NCI-H2196 (cell line): ENCODE measurements at regions not wholly inside any gene's neighbourhood (a gene's known extent, or its start where the extent isn't known, plus 50 kb on each side); places are given as distances from the start of the nearest gene placed in this dataset.
"Not testable (repeated sequence)": the region's sequence is repeated elsewhere in the genome, so short reads cannot be mapped to it uniquely, and the experiment has no call there.

Source experiments
- DNase-seq: peaks from one replicate; lab custom pipeline; 2025; ENCODE audit not compliant: unreplicated experiment; lab: John Stamatoyannopoulos, UW

DNA sequence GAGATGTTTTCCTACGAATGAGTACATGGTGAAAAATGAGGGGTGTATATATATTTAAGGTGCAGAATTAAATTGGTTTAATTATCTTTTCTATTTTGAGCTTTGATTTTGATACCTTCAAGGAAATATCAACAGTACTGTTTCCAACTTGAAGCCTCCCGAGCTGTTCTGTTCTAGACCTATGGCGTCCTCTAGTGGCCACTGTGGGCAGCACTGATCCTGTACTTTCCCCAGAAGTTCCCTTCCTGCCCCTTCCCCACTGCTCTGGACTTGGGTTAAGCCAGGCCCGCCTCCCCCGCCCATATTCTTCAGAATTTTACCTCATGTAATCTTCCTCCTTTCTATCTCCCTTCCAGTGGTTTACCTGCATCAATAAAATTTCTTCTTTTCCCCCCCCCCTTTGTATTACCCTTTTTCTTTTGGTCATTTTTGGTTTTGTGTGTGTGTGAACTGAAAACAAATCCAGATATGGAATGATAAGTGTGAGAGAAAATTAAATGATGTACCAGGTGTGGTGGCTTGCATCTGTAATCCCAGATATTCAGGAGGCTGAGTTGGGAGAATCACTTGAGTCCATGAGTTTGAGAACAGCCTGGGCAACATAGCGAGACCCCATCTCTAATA lies 1643.5 kb downstream of the TP53TG3F start:
- DNase-seq = no peak

DNA sequence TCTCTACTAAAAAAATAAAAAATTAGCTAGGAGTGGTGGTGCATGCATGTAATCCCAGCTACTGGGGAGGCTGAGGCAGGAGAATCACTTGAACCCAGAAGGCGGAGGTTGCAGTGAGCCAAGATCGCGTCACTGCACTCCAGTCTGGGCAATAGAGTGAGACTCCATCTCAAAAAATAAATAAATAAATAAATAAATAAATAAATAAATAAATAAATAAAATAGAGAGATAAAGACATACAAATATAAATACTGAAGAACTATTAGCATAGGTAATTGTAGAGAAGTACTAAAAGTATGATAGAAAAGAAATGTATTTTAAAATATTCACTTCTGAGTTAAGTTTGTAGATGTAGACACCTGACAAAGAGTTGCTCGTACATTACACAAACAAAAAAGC lies 1652.4 kb downstream of the TP53TG3F start:
- DNase-seq = not testable (repeated sequence)

- no peak for DNase-seq
These were observed 1672.0 kb downstream of the TP53TG3F start for GRCh38 chr16:35131429-35131828.

DNA sequence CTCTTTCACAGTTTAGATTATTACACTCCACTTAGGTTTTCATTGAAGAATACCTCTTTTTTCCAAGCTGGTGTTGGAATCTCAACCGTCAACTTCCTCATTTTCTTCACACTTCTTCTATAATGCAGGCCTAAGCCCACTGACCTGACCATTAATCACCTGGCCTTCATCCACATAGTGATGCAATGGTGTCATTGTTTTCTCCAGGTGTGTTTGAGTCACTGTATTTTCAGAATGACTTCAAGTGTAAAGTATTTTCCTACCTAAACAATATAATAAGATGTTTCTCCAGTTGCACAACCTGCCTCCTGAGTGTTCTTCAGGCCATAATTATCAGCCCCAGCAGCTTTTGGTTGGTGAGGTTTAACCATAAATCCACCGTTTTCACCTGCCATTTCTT lies 1675.1 kb downstream of the TP53TG3F start:
- no peak for DNase-seq

- no peak for DNase-seq
These were observed 1681.0 kb downstream of the TP53TG3F start for GRCh38 chr16:35140293-35140986.

GRCh38 chr16:35141303-35141702 lies 1681.9 kb downstream of the TP53TG3F start:
- DNase-seq = no peak

DNA sequence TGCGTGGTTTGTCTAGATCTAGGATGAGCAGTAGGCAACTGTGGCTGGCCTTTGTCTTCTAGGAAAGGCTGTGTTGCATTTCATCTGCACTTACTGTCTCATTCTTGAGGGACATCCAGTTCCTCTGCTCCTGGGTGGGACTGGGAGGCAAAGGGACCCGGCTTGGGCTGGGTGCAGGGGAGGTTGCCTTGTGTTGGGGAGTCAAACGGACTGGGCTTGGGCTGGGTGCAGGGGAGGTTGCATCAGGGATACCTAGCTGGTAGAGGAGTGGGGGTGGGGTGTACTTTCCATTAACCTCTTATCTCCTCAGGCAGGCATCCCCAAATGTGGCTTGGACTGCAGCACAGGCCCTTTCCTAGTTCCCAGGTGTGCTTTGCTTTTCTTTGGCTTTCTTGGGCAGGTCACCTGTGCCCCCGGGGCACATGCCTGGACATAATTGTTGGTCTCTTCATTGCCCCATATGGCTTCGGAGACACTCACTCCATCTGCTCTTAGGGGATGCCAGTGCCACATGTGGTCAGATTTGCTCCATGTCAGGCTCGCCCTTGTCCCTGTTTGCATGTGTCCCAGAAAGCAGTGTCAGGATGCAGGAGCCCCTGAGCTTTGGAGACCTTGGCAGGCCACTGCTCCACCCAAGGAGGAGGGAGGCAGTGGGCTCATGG lies 1682.9 kb downstream of the TP53TG3F start:
- no peak for DNase-seq

DNA sequence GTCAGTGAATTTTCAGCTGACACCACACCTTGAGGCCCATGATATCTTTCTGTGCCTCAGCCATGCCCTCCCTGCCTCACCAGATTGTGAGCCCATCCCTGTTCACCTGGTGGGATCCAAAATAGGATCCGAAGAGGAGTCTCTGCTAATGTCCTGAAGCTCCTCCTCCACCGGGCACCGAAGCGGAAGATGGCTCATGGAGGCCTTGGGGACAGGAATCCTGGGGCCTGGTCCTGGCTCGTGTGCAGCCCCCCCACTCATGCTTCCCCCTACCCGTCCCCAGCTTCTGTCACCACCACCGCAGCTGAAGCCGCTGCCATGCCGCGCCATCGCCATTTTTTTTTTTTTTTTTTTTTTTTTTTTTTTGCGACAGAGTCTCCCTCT lies 1683.4 kb downstream of the TP53TG3F start:
- no peak for DNase-seq

DNA sequence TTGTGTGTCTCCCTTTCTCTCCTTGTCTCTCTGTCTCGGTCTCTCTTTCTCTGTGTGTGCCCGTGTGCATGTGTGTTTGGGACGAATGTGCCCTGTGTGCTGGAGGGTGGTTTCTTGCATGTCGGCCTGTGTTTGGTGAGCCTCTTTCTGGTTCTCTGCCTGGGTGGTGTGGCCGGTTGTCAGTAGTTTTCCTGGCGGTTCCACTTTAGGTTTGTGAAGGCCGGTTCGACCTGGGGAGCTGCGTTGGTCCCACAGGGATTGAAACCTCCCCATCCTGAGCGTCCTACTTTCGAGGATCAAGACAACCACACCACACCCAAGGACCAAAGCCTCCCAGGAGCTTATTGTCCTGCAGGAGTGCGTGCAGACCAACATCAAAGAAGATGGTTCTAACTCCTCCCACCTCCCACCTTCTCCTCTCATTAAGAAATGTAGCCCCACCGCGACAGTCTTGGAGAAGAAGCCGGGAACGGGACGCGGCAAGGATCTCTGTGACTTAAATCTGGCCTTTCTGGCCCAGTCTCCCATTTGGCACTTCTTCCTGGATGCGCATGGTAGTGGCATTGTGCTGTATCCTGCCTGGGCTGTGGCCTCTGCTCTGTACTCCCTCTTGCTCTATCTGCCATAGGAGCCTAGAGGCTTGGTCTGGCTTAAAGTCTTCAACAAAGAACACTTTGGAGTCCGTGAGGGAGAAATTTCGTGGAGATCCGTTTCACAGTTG lies 1685.0 kb downstream of the TP53TG3F start:
- DNase-seq = no peak

DNA sequence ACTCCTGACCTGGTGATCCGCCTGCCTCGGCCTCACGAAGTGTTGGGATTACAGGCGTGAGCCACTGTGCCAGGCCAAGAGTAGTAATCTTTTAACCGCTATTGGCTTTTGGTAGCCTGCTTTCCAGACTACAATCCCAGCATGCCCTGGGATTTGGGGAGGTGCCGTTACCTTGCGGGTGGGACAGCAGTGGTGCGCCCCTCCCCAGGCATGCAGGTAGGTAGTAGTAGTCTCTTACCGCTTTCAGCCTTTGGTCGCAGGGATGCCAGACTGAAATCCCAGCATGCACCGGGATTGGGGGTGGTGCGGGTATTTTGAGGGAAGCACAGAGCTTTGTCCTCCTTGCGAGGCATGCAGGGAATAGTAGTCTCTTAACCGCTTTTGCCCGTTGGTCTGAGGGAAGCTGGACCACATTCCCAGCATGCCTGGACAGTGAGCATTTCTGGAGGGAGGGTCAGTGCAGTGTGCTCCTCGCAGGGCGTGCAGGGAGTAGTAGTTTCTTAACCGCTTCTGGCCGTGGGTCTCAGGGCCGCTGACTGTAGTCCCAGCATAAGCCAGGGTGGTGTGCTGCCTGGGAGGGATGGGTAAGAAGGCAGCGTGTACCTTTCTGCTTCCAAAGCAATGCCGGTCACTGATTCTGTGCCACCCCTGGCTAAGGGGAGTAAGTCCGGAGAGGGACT lies 1686.8 kb downstream of the TP53TG3F start:
- DNase-seq = no peak

DNA sequence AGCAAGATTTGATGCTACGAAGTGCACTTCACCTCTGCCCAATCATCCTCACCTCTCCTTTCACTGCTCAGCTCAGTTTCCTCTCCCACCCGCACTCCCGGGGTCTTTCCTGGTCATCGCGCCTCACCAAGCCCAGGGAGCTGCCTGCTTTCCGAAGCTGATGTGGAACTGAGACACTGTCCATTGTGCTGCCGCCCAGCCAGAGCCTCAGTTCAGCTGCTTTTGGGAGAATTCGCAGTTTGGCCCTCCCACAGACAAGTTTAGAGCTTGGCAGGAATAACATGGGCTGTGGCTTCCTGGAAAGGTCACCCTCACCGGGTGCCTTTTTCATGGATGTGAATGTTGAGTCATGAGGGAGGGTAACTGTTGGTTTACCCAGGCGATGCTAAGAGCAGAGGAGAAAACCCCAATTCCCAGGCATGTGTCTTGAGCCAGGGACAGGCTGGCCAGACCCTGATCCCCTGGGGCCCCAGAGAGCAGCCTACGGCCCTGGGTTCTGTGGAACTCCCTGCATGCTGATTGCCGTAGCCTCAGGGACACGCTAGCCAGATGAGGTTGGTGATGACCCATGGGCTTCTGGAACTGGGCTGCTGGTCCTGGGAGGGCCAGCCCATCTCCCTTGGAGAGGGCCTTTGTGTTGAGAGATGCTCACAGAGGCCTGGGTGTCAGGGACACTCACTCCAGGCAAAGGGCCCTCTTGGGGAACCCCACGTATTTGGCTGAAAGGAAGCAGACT lies 1687.5 kb downstream of the TP53TG3F start:
- no peak for DNase-seq

- DNase-seq = no peak
These were observed 1688.4 kb downstream of the TP53TG3F start for GRCh38 chr16:35147556-35148504.

- no peak for DNase-seq
These were observed 1689.3 kb downstream of the TP53TG3F start for GRCh38 chr16:35148748-35149147.

GRCh38 chr16:35149550-35149949 lies 1690.1 kb downstream of the TP53TG3F start:
- DNase-seq = no peak

DNA sequence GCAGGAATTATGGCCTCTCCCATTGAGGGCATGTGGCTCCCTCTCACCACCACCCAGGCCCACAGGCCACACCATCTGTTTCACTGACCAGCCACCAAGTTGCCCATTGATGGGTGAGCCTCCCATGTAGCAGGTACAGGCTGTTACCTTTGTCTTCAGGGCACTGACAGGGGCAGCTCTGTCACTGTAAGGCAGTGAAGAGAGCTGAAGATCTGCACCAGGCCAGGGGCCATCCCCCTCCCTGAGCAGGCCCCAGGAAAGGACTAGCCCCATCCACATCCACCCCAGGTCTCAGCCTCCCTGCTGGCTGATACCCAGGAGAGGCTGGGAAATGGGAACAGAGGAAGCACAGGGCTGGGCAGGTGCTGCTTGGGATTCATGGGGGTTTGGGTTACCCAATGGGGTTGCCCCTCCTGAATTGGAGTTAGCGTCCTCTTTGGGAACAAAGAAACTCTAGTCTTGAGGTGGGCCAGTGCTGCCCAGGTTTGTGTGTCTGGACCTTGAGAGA lies 1691.4 kb downstream of the TP53TG3F start:
- no peak for DNase-seq

DNA sequence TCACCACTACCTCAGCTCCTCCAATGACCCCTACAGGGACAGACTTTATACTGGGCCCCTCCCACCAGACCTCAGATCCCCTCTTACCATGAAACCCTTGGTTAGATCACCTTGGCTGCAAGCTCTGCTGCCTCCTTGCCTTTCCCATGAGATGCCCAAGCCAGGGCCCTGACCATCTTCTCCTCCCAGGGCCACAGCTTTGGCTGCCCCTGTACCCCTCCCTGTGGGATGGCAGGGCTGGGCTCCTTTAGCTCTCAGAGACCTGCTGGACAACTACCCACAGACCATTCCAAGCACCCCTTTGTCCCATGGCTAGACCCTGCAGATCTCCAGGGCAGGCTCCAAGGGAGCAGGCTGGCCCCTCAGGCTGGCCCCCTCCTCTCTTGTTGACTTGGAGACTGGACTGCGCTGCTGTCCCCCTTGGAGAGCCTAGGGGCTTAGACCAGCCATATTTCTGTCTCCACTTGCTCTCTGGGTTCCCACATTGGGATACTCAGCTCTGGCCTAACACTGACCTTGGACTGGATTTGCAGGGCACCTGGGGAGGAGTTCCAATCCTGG lies 1692.7 kb downstream of the TP53TG3F start:
- DNase-seq = no peak

DNA sequence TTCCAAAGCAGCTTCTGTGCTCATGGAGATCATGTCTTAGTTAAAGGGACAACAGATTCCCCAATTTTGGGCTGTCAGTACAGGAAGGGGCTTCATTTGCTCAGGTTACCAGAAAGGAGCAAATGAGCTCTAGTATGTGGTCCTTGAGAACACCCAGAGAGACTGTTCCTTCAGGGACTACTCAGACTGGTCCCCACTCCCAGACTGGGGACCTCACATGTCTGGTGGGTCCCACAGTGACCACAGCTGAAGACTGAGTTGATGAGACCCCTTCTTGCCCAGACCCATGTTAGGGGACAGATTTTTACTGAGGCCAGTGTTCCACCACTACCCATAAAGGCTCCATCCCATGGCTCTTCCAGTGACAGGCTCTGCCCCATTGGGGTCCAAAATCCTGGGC lies 1695.2 kb downstream of the TP53TG3F start:
- no peak for DNase-seq

- not testable (repeated sequence) for DNase-seq
These were observed 1698.1 kb downstream of the TP53TG3F start for GRCh38 chr16:35157549-35157948.

- not testable (repeated sequence) for DNase-seq
These were observed 1709.9 kb downstream of the TP53TG3F start for GRCh38 chr16:35169324-35169723.
